LoVo (cell line): ENCODE measurements at regions not wholly inside any gene's neighbourhood (a gene's known extent, or its start where the extent isn't known, plus 50 kb on each side); places are given as distances from the start of the nearest gene placed in this dataset.
"Not testable (repeated sequence)": the region's sequence is repeated elsewhere in the genome, so short reads cannot be mapped to it uniquely, and the experiment has no call there.

Source experiments
- DNase-seq: peaks from one replicate; pipeline ENCODE4 v3.0.0-alpha.2; 2016; ENCODE audit warnings: low spot score

DNA sequence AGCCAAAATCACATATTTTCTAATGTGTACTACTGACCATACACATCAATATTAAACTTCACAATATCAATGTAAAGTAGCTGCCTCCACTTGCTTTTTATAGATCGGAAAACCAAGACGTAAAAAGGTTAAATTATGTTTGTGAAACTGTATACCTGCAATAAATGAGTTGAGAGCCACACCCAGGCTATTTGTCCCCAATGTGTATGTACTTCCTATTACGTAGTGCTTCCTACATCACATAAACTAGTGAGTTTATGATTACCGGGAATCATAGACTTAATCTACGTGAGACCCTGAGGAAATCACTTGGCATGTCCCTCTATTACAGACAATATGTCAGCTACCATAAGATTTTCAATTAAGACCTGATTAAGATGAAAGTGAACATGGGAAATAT is 903.4 kb downstream of the RAB28 start:
- DNase-seq = no peak

GRCh38 chr4:12579172-12579571 is 905.0 kb downstream of the RAB28 start:
- DNase-seq = no peak

- no peak for DNase-seq
Measured at GRCh38 chr4:12576409-12576808, 907.7 kb downstream of the RAB28 start.

DNA sequence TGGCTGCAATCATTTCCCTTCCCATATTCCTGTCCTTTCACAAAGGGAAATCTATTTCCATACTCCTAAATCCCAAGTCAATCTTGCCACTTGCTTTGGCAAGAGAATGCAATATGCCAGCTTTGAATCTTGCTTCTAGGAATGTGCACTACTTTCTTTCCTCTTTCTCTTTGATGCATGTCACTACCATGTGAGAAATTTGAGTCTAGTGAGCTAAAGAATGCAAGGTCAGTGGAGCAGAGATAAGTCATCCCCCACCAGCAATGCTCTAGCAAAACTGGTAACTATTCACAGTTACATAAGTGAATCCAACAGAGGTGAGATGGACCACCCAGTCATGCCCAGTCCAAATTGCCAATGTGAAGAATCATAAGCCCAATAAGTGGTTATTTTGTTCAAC is 910.4 kb downstream of the RAB28 start:
- no peak for DNase-seq

GRCh38 chr4:12562476-12563140 is 921.5 kb downstream of the RAB28 start:
- DNase-seq = no peak

DNA sequence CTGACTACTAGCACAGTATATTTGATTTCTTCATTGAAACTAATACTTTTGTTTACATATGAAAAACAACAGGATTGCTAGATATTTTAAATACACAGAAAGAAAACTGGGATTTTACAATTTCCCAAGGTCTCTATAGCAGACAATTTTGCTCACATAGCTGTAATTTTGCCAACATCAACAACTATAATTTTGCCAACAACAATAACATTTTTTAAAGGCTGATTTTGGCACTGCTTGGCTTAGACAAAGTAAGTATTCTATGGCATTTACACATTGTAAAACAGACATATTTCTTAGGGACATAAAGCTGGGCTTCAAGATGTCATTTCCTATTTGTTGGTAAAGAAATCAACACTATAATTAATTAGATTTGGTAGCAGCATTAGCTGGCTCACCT is 922.1 kb downstream of the RAB28 start:
- DNase-seq = no peak

DNA sequence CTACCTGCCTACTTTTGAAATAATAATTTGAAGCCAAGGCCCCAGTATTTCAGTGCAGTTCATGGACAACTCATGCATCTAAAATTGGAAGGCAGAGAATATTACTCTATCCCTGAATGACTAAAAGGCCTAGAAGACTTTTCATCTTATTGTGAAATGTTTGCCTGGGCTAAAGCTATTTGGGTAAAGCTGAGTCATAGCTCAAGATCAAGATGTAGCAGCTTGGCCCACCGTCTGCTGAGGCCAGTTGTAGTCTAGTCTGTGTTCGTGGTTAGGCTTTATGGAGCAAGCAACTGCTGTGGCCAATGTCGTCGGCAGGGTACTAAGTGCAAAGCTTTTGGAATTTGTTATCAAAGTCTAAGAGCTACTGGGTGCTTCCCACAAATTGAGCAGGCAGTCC is 929.1 kb downstream of the RAB28 start:
- no peak for DNase-seq

DNA sequence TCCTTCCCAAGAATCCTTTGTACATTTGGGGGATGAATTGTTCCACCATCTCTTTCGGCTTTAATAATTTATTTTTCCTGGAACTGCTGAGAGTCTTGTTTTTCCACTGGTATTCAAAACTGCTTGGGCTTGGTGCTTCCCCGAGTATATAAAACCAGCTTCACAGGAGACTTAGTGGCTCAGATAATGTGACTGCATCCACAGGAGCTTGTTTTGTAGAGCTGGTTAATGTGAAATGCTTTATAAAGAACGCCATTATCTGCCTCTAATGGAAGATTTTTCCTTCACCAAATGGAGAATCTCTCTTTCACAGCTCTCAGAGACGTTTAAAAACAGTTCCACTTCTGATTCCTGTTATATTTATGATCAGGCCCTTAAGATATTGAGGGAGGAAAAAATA is 935.5 kb downstream of the RAB28 start:
- no peak for DNase-seq

DNA sequence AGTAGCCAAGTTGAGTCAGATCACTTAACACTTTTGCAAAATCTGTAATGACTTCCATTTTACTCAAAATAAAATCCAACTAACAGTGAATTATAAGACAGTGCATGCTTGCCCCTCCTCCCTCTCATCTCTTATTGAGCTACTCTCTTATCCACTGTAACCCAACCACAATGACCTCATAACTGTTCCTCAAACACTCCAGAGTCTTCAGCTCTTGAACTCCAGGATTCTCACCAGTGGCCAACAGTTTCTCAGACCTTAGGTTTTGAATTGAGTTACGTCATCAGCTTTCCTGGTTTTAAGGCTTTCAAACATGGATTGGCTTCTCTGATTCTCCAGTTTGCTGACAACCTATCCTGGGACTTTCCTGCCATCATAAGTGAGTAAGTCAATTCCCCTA is 938.3 kb downstream of the RAB28 start:
- no peak for DNase-seq

- DNase-seq = no peak
Measured at GRCh38 chr4:12538162-12538561, 946.0 kb downstream of the RAB28 start.

GRCh38 chr4:12534684-12535083 is 949.5 kb downstream of the RAB28 start:
- no peak for DNase-seq

DNA sequence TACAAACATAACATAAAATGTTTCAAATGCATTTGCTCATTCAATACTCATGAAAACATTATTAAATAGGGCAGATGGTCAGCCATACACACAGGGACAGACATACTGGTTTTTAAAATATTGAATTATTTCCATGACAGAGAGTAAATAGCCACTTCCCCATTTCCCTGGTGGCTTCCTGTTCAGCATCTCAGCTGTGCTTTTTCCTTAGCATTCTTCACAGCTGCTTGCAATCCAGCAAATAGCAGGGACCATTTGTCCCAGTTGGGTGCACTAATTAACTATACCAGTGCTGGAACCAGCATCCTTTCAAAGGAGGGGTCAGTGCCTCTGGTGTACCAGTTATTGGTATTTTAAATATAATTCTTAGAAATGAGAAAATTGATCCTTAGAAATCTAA is 964.7 kb downstream of the RAB28 start:
- DNase-seq = no peak

- DNase-seq = no peak
Measured at GRCh38 chr4:12507868-12508481, 976.2 kb downstream of the RAB28 start.

DNA sequence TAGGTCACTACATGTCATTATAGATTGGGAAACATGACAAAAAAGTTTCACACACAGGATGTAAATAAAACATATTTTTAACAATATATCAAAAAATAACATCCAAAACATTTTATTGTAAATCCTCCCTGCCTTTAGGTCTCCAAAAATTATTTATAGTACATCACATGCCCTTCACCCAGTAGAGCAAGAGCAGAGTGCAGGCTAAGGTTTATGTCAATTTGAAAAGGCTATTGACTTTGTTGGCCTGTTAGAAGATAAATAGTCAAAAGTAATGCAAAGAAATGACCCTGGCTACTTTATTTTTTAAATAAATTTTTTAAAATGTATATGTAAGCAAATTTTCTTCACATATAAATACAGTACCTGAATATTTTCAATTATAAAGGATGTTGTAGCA is 983.7 kb downstream of the RAB28 start:
- no peak for DNase-seq

DNA sequence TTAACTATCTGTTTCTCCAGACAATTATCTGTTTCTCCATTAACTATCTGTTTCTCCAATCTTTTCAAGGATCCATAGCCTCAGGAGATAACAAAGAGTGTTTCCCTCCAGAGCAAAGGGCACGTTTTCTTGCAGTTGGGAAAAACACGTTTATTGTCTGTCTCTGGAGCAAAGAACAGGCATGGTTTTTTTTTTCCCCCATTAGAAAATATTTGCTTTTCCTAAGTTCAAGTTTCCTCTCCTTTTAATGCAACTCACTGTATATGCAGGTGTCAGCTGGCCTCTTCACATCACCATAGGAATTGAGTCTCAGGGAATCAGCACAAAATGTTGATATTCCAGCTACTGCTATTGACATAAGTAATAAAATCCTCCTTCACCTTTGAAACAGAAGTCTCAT is 984.4 kb downstream of the RAB28 start:
- no peak for DNase-seq

- DNase-seq = no peak
Measured at GRCh38 chr4:12495211-12495610, 988.9 kb downstream of the RAB28 start.

- no peak for DNase-seq
Measured at GRCh38 chr4:12492730-12493393, 991.3 kb downstream of the RAB28 start.

DNA sequence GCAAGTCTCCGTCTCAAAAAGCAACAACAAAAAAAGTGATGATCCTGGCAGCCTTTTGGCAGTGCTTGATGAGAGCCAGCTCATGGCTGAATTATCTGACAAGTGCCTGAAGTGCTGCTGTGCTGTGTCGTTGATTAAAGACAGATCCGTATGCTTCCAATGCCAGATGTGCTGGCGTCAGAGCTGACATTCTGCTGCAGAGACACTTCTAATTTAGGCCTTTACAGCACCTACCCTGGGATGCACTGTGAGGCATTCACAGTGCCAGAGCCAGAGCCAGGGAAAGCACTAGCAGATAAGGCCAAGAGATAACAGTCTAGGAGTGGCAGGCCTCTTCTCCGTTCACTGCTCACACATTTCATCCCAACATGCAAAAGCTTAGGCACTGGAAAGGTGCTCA is 995.5 kb downstream of the RAB28 start:
- no peak for DNase-seq

DNA sequence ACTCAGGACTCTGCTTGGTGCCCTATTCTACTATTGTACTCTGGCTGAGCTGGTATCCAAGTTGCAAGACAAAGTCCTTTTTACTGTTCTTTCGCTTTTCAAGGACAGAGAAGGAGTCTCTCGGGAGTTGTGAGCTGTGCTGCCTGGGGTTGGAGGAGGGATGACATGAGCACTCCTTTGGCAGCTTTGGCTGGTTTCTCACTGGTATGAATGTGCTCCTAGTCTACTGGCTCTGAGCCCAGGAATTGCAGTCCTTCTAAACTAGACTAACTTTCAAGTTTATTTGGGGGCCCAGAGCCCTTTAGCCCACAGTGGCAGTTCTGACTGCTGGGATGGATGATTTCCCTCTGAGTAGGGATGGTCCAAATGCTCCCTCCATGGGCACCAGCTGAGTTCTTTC is 997.1 kb downstream of the RAB28 start:
- DNase-seq = no peak

DNA sequence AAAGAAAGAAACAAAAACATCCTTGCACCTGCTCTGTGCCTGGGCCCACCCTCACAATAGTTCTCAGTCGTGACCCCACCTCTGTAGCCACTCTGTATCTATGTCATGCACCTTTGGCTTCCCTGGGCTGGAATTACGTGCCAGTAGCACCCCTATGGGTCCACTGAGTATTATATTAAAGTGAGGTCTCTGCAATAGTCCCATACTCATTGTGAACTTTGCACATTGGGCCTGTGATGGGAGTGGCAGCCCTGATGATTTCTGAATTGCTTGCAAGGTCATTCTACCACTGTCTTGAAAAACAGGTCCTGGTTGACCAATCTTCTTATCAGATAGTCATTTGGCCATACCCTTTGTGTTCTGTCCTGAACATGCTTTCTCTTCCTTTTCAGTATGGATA is 1012.1 kb downstream of the RAB28 start:
- no peak for DNase-seq

- no peak for DNase-seq
Measured at GRCh38 chr4:12471193-12471592, 1012.9 kb downstream of the RAB28 start.

DNA sequence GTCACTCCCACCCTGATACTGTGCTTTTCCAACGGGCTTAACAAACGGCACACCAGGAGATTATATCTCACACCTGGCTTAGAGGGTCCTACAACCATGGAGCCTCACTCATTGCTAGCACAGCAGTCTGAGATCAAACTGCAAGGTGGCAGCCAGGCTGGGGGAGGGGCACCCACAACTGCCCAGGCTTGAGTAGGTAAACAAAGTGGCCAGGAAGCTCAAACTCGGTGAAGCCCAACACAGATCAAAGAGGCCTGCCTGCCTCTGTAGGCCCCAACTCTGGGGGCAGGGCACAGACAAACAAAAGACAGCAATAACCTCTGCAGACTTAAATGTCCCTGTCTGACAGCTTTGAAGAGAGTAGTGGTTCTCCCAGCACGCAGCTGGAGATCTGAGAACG is 1022.6 kb downstream of the RAB28 start:
- not testable (repeated sequence) for DNase-seq

GRCh38 chr4:12459126-12459525 is 1025.0 kb downstream of the RAB28 start:
- no peak for DNase-seq

GRCh38 chr4:12458621-12459020 is 1025.5 kb downstream of the RAB28 start:
- no peak for DNase-seq
